ENCODE measurements at regions not wholly inside any gene's neighbourhood (a gene's known extent, or its start where the extent isn't known, plus 50 kb on each side); places are given as distances from the start of the nearest gene placed in this dataset.

- no peaks in the 10 kb centered on the region for H3K9me3 ChIP-seq (ENCODE audit: control insufficient read depth, insufficient read depth, low read depth, low read length)
- H3K4me3 ChIP-seq (ENCODE audit: low read depth, low read length), result no peak overlapping the region
- H3K4me1 ChIP-seq (ENCODE audit: control insufficient read depth, insufficient read depth, low read length), result peaks cover 5% of the 10 kb centered on the region; the same call in 1 of the 2 replicates
- CTCF ChIA-PET, result no interaction called here
- POLR2A ChIA-PET, result no interaction called here
- no peak for TF ChIP-seq YY1 (tag by site-specific recombination; IDR thresholded peaks at IDR 0.05)
- TF ChIP-seq ZNF157 (tag by site-specific recombination; IDR thresholded peaks at IDR 0.05), result no peak
- no peak for TF ChIP-seq OVOL3 (tag by site-specific recombination; IDR thresholded peaks at IDR 0.05)
- TF ChIP-seq ZNF311 (tag by site-specific recombination; IDR thresholded peaks at IDR 0.05; ENCODE audit: borderline replicate concordance), result no peak
- TF ChIP-seq ZBTB21 (tag by site-specific recombination; IDR thresholded peaks at IDR 0.05), result no peak
- TF ChIP-seq HOXC10 (CRISPR knock-in tag; IDR thresholded peaks at IDR 0.05), result no peak
- TF ChIP-seq BCL6B (tag by site-specific recombination; IDR thresholded peaks at IDR 0.05), result no peak
- no peak for TF ChIP-seq ZNF701 (tag by site-specific recombination; IDR thresholded peaks at IDR 0.05)
- no peak for TF ChIP-seq ZNF610 (tag by site-specific recombination; IDR thresholded peaks at IDR 0.05; ENCODE audit: borderline replicate concordance)
- TF ChIP-seq ZNF677 (tag by site-specific recombination; IDR thresholded peaks at IDR 0.05), result no peak
- no peak for TF ChIP-seq ZNF214 (tag by site-specific recombination; IDR thresholded peaks at IDR 0.05; ENCODE audit: borderline replicate concordance)
- no peak for TF ChIP-seq ZNF621 (tag by site-specific recombination; IDR thresholded peaks at IDR 0.05)
- no peak for TF ChIP-seq KLF8 (tag by site-specific recombination; IDR thresholded peaks at IDR 0.05)
- TF ChIP-seq ZNF654 (tag by site-specific recombination; IDR thresholded peaks at IDR 0.05; ENCODE audit: low read depth), result no peak
- no peak for TF ChIP-seq ZNF280C (tag by site-specific recombination; IDR thresholded peaks at IDR 0.05)
- TF ChIP-seq ZNF341 (tag by site-specific recombination; IDR thresholded peaks at IDR 0.05; ENCODE audit: low read depth), result no peak
- TF ChIP-seq ZNF585B (tag by site-specific recombination; IDR thresholded peaks at IDR 0.05), result no peak
- no peak for TF ChIP-seq RBAK (tag by site-specific recombination; IDR thresholded peaks at IDR 0.05)
- no peak for TF ChIP-seq INSM2 (tag by site-specific recombination; IDR thresholded peaks at IDR 0.05)
- no peak for TF ChIP-seq ZNF362 (tag by site-specific recombination; IDR thresholded peaks at IDR 0.05)
- no peak overlapping the region for H3K27ac ChIP-seq (ENCODE audit: extremely low read depth, low read depth, low read length)
- H3K36me3 ChIP-seq (ENCODE audit: control insufficient read depth in 2 of 2, insufficient read depth in 1 of 2, low read length in 2 of 2), result no peaks in the 10 kb centered on the region
These were observed 55.8 kb upstream of the RFXAP start for GRCh38 chr13:36763126-36763722.

- Histone ChIP-seq H3K27ac (ENCODE audit: extremely low read depth, low read depth, low read length) (no peak overlapping the region), H3K36me3 (ENCODE audit: control insufficient read depth in 2 of 2, insufficient read depth in 1 of 2, low read length in 2 of 2) (no peaks in the 10 kb centered on the region), H3K4me3 (ENCODE audit: low read depth, low read length) (no peak overlapping the region), H3K4me1 (ENCODE audit: control insufficient read depth, insufficient read depth, low read length) (no peaks in the 10 kb centered on the region), H3K9me3 (ENCODE audit: control insufficient read depth, insufficient read depth, low read depth, low read length) (no peaks in the 10 kb centered on the region)
- POLR2A ChIA-PET, result no interaction called here
- CTCF ChIA-PET, result no interaction called here
- no peak for TF ChIP-seq ZNF10 (tag by site-specific recombination; IDR thresholded peaks at IDR 0.05)
- no peak for TF ChIP-seq ZNF132 (tag by site-specific recombination; IDR thresholded peaks at IDR 0.05; ENCODE audit: borderline replicate concordance)
- TF ChIP-seq ZIC2 (tag by site-specific recombination; IDR thresholded peaks at IDR 0.05), result no peak
- no peak for TF ChIP-seq ZNF138 (tag by site-specific recombination; IDR thresholded peaks at IDR 0.05; ENCODE audit: borderline replicate concordance)
- no peak for TF ChIP-seq ZFHX2 (tag by site-specific recombination; conservative IDR thresholded peaks at IDR 0.05)
- TF ChIP-seq ZNF426 (tag by site-specific recombination; IDR thresholded peaks at IDR 0.05), result no peak
- TF ChIP-seq PATZ1 (tag by site-specific recombination; IDR thresholded peaks at IDR 0.05), result no peak
- no peak for TF ChIP-seq ZNF266 (tag by site-specific recombination; IDR thresholded peaks at IDR 0.05; ENCODE audit: low read depth)
- no peak for TF ChIP-seq ZNF223 (tag by site-specific recombination; IDR thresholded peaks at IDR 0.05)
- no peak for TF ChIP-seq ZNF174 (tag by site-specific recombination; IDR thresholded peaks at IDR 0.05)
These were observed 54.5 kb upstream of the RFXAP start for GRCh38 chr13:36764536-36764935.
